Islet precursor cell (in vitro differentiated cells): ENCODE measurements at regions not wholly inside any gene's neighbourhood (a gene's known extent, or its start where the extent isn't known, plus 50 kb on each side); places are given as distances from the start of the nearest gene placed in this dataset.
A peak's percentile ranks its signal among the peaks of the same experiment; 100 is the strongest.
"Not testable (repeated sequence)": the region's sequence is repeated elsewhere in the genome, so short reads cannot be mapped to it uniquely, and the experiment has no call there.

Experiments
- DNase-seq: peaks from one replicate; pipeline ENCODE4 v3.0.0-alpha.2; 2018

DNA sequence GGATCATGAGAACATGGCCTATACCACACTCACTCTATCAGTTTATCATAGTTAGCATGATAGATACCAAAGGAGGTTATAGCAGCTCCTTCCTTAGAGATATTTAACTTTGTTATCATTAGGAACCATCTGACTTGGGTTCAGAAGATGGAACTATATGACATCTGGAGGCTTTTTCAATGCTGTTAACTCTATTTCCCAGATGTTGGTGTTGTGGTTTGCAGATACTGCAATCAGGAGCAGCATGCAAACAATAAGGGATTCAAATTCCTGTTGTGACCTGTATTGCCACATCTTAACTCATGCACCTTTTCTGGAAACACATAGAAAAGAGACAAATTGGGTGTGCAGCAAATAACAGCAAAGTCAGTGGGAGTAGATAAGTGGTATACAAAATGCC, 201.7 kb downstream of the NNT start:
- no peak for DNase-seq

- DNase-seq = no peak
These were observed 201.1 kb downstream of the NNT start for GRCh38 chr5:43804041-43804440.

GRCh38 chr5:43802651-43803050, 199.7 kb downstream of the NNT start:
- no peak for DNase-seq

DNA sequence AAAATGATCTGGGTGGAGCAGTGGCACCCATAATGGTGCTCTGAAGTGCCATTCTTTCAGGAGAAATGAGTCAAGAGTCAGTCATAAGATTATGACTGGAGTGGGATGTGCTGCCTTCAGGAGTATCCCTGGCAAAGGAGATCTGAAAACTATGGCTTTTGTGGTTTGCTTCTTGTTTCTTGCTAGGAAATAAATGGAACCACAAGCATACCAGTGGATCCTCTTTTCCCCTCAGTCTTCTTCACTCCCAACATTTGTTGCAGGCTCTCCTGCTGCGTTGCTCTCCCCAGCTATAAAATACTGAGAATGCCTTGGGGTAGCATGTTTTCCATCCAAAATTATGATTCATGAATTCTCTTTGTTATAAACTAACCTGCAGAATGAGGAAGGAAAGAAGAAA, 199.1 kb downstream of the NNT start:
- DNase-seq = no peak

GRCh38 chr5:43798740-43799139, 195.8 kb downstream of the NNT start:
- no peak for DNase-seq

DNA sequence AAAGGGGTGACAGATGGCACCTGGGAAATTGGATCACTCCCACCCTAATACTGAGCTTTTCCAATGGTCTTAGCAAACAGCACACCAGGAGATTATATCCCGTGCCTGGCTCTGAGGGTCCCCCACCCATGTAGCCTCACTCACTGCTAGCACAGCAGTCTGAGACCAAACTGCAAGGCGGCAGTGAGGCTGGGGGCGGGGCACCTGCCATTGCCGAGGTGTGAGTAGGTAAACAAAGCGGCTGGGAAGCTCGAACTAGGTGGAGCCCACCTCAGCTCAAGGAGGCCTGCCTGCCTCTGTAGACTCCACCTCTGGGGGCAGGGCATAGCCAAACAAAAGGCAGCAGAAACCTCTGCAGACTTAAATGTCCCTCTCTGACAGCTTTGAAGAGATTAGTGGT, 188.9 kb downstream of the NNT start:
- DNase-seq = not testable (repeated sequence)

DNA sequence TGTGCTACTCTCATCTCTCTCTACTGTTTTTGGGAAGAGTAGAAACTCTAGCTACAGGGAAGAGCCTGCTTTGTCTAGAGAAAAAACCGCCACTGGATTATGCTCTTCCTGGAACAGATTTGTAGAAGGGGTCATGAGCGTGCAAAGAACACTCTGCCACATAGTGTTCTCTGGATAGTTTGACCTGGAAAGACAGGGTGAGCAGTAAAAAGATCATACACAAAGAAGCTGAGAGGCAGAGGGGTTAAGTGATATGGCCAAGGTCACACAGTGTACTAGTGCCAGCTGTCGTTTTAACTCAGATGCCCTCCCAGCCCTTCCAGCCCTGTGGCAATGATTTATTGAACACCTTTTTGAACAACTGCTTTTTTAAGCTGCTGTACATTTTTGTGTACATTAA, 182.2 kb downstream of the NNT start:
- DNase-seq = no peak

- no peak for DNase-seq
These were observed 177.6 kb downstream of the NNT start for GRCh38 chr5:43780586-43780985.

- no peak for DNase-seq
These were observed 172.0 kb downstream of the NNT start for GRCh38 chr5:43774881-43775399.

DNA sequence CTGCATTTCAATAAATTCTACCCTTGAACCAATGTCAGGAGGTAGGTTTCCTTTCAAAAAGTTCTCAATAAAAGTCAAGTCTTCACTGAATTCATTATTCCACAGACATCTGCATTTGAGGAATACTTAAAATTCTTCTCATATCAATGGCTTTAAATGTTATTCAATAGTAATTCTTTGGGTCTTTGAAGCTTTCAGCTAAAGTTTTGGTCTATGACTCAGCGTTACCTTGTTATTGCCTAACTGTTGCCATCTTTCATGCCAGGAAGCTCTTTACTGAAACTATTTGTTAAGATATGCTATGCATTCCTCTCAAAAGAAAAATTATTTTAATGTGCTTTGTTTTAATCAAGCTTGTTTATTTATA, 170.5 kb downstream of the NNT start:
- no peak for DNase-seq

- peak; percentile 61 for DNase-seq
These were observed 169.9 kb downstream of the NNT start for GRCh38 chr5:43772764-43773477.

- DNase-seq = no peak
These were observed 169.4 kb downstream of the NNT start for GRCh38 chr5:43772458-43772763.

DNA sequence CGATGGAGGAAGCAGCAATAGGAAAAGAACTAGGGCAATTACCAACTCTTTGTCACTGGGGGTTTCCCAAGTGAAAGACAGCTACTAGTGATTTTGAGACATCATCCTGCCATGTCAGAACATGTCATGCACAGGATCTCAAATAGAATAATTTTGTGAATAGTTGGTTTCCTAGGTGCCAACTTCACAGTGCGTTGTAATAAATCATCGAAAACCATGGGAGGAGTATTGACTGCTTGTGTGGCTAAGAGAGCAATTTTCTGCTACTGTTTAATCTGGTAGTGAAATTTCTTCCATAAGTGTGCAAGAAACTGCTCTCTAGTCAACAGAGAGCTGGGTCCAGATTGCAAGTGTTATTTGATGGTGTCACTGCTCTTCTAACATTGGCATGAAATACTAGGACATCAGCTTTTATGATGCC, 168.6 kb downstream of the NNT start:
- DNase-seq = no peak

DNA sequence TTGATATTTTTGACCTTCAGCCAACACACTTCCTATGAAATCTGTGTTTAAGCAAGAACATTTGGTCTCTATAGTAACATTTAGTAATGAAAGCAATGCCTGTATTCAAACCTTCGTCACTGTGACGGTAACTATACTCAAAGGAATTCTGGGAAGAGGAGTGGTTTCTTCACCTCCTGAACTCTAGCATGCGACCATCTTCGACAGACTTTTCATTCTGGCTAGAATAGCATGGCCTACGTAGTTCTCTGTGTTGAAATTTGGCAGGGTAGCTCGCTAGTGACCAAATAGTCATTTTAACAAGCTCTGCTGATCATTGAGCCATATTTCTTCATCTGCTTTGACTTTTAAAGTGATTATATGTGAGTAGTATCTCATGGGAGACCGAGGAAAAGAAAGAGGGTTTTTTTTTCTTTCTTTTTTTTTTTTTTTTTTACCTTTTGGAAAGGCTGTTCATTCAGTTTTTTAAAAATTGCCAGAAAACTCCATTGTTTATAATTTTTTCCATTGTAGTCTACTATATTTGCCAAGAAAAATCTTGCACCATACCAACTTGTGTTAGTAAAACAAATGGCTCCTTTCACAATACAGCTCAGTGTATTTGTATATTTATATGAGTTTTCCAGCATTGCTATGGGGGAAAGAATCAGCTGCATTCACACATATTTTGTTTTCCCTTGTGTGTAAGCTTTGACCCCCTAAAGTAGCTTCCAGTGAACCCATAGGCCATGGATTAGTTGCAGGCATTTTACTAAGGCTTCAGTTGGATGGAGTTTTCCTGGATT, 166.8 kb downstream of the NNT start:
- no peak for DNase-seq
